ENCODE measurements at regions not wholly inside any gene's neighbourhood (a gene's known extent, or its start where the extent isn't known, plus 50 kb on each side); places are given as distances from the start of the nearest gene placed in this dataset.

GRCh38 chr13:70908795-70909194 lies 800.5 kb upstream of the KLHL1 start:
- TF ChIP-seq EP300 (IDR thresholded peaks at IDR 0.05) (no peak), POLR2AphosphoS5 (IDR thresholded peaks at IDR 0.05) (no peak), POLR2A (IDR thresholded peaks at IDR 0.05; ENCODE audit: low read depth) (no peak), CTCF (IDR thresholded peaks at IDR 0.05) (no peak)
- Histone ChIP-seq H3K27ac (replicated peaks in 1 of 4) (no peak overlapping the region), H3K9me3 (no peaks in the 10 kb centered on the region), H3K4me1 (no peaks in the 10 kb centered on the region), H3K36me3 (no peaks in the 10 kb centered on the region), H3K27me3 (no peaks in the 10 kb centered on the region), H3K4me3 (no peak overlapping the region)
- 37% methylated on average over 3 of the region's 3 CpGs for WGBS
- intact Hi-C loops (cut with DNase I) = no loop called here
- no peak for DNase-seq (ENCODE audit: extremely low spot score)

- Histone ChIP-seq H3K9me3 (no peaks in the 10 kb centered on the region), H3K27me3 (no peaks in the 10 kb centered on the region), H3K27ac (replicated peaks in 1 of 4) (no peak overlapping the region), H3K4me3 (no peak overlapping the region), H3K4me1 (no peaks in the 10 kb centered on the region), H3K36me3 (no peaks in the 10 kb centered on the region)
- WGBS = 17% methylated on average over 2 of the region's 2 CpGs
- no peak for TF ChIP-seq POLR2AphosphoS5 (IDR thresholded peaks at IDR 0.05)
- no peak for TF ChIP-seq CTCF (IDR thresholded peaks at IDR 0.05)
- TF ChIP-seq POLR2A (IDR thresholded peaks at IDR 0.05; ENCODE audit: low read depth) = no peak
- TF ChIP-seq EP300 (IDR thresholded peaks at IDR 0.05) = no peak
- intact Hi-C loops (cut with DNase I) = no loop called here
- DNase-seq (ENCODE audit: extremely low spot score) = no peak
Observed at GRCh38 chr13:70905035-70905434, 796.8 kb upstream of the KLHL1 start.

- no peak for DNase-seq (ENCODE audit: extremely low spot score)
- intact Hi-C loops (cut with DNase I) = no loop called here
- TF ChIP-seq POLR2AphosphoS5 (IDR thresholded peaks at IDR 0.05) (no peak), CTCF (IDR thresholded peaks at IDR 0.05) (no peak), POLR2A (IDR thresholded peaks at IDR 0.05; ENCODE audit: low read depth) (no peak), EP300 (IDR thresholded peaks at IDR 0.05) (no peak)
- Histone ChIP-seq H3K4me3 (no peak overlapping the region), H3K4me1 (no peaks in the 10 kb centered on the region), H3K27me3 (no peaks in the 10 kb centered on the region), H3K36me3 (no peaks in the 10 kb centered on the region), H3K9me3 (no peaks in the 10 kb centered on the region), H3K27ac (replicated peaks in 1 of 4) (no peak overlapping the region)
Observed at GRCh38 chr13:70896136-70896535, 787.9 kb upstream of the KLHL1 start.

- Histone ChIP-seq H3K9me3 (no peaks in the 10 kb centered on the region), H3K27me3 (no peaks in the 10 kb centered on the region), H3K4me1 (no peaks in the 10 kb centered on the region), H3K36me3 (no peaks in the 10 kb centered on the region), H3K27ac (replicated peaks in 1 of 4) (no peak overlapping the region), H3K4me3 (no peak overlapping the region)
- intact Hi-C loops (cut with DNase I) = no loop called here
- TF ChIP-seq POLR2A (IDR thresholded peaks at IDR 0.05; ENCODE audit: low read depth) (no peak), POLR2AphosphoS5 (IDR thresholded peaks at IDR 0.05) (no peak), CTCF (IDR thresholded peaks at IDR 0.05) (no peak), EP300 (IDR thresholded peaks at IDR 0.05) (no peak)
- no peak for DNase-seq (ENCODE audit: extremely low spot score)
- 85% methylated on average over 3 of the region's 3 CpGs for WGBS
Observed at GRCh38 chr13:70895599-70895998, 787.3 kb upstream of the KLHL1 start.

GRCh38 chr13:70894258-70894657 lies 786.0 kb upstream of the KLHL1 start:
- no peaks in the 10 kb centered on the region for H3K36me3 ChIP-seq
- intact Hi-C loops (cut with DNase I) = no loop called here
- no peaks in the 10 kb centered on the region for H3K27me3 ChIP-seq
- no peak overlapping the region for H3K4me3 ChIP-seq
- 81% methylated on average over 1 of the region's 1 CpG for WGBS
- no peak for DNase-seq (ENCODE audit: extremely low spot score)
- H3K9me3 ChIP-seq = no peaks in the 10 kb centered on the region
- no peak overlapping the region for H3K27ac ChIP-seq (replicated peaks in 1 of 4)
- no peaks in the 10 kb centered on the region for H3K4me1 ChIP-seq
- TF ChIP-seq POLR2AphosphoS5 (IDR thresholded peaks at IDR 0.05) (no peak), POLR2A (IDR thresholded peaks at IDR 0.05; ENCODE audit: low read depth) (no peak), EP300 (IDR thresholded peaks at IDR 0.05) (no peak), CTCF (IDR thresholded peaks at IDR 0.05) (no peak)

Data from esophagus muscularis mucosa (tissue), 4 donors.